Astrocyte of the cerebellum (primary cell): ENCODE measurements at regions not wholly inside any gene's neighbourhood (a gene's known extent, or its start where the extent isn't known, plus 50 kb on each side); places are given as distances from the start of the nearest gene placed in this dataset.
"Not testable (repeated sequence)": the region's sequence is repeated elsewhere in the genome, so short reads cannot be mapped to it uniquely, and the experiment has no call there.

Source experiments
- DNase-seq: peaks from one replicate; pipeline ENCODE4 v3.0.0-alpha.2; 2011; ENCODE audit warnings: low read depth
- H3K4me3 ChIP-seq: 2 replicates; pipeline ENCODE4 v1.5.1; 2011; ENCODE audit warnings: mild to moderate bottlenecking, low read depth, low read length, moderate library complexity
- CTCF ChIP-seq: IDR thresholded peaks from 2 replicates; pipeline ENCODE4 v1.5.1; 2012; ENCODE audit warnings: low read length, low read depth, moderate library complexity, mild to moderate bottlenecking; ENCODE audit errors: missing control alignments
- in situ Hi-C: cut with HindIII; loops from 2 replicates; pipeline ENCODE4 v1.10.0; 2017; ENCODE audit warnings: low sequenced_read_pairs

- no peak for DNase-seq
- no peak for TF ChIP-seq CTCF
- no peak overlapping the region for H3K4me3 ChIP-seq
- in situ Hi-C loops = no loop called here
These were observed 171.1 kb downstream of the URI1 start for GRCh38 chr19:30113186-30113585.

- DNase-seq, in situ Hi-C loops: not testable (repeated sequence)
These were observed 172.1 kb downstream of the URI1 start for GRCh38 chr19:30114095-30114494.

GRCh38 chr19:30115947-30116346, 173.9 kb downstream of the URI1 start:
- no peak overlapping the region for H3K4me3 ChIP-seq
- in situ Hi-C loops = no loop called here
- no peak for DNase-seq
- no peak for TF ChIP-seq CTCF

More at GRCh38 chr19:30114095-30114494, 172.1 kb downstream of the URI1 start:
- H3K4me3 ChIP-seq = not testable (repeated sequence)

GRCh38 chr19:30116530-30116929, 174.5 kb downstream of the URI1 start:
- TF ChIP-seq CTCF = no peak
- in situ Hi-C loops = no loop called here
- DNase-seq = no peak
- no peak overlapping the region for H3K4me3 ChIP-seq

GRCh38 chr19:30116984-30117555, 175.0 kb downstream of the URI1 start:
- no peak for DNase-seq
- H3K4me3 ChIP-seq = no peak overlapping the region
- in situ Hi-C loops = no loop called here
- no peak for TF ChIP-seq CTCF

GRCh38 chr19:30117636-30118145, 175.7 kb downstream of the URI1 start:
- no peak for DNase-seq
- no peak overlapping the region for H3K4me3 ChIP-seq
- no peak for TF ChIP-seq CTCF
- in situ Hi-C loops = no loop called here

GRCh38 chr19:30118221-30118620, 176.2 kb downstream of the URI1 start:
- in situ Hi-C loops = no loop called here
- no peak overlapping the region for H3K4me3 ChIP-seq
- no peak for TF ChIP-seq CTCF
- no peak for DNase-seq
